ENCODE measurements at regions not wholly inside any gene's neighbourhood (a gene's known extent, or its start where the extent isn't known, plus 50 kb on each side); places are given as distances from the start of the nearest gene placed in this dataset.

- TF ChIP-seq CTCF (IDR thresholded peaks at IDR 0.05) = no peak
- no peak for TF ChIP-seq POLR2A (IDR thresholded peaks at IDR 0.05)
These were observed 259.9 kb upstream of the TMC3 start for GRCh38 chr15:81633889-81634288.
